Suprapubic skin (tissue), 4 donors: ENCODE measurements at regions not wholly inside any gene's neighbourhood (a gene's known extent, or its start where the extent isn't known, plus 50 kb on each side); places are given as distances from the start of the nearest gene placed in this dataset.

Experiments
- DNase-seq, 2 donors: peaks; one replicate each; pipeline ENCODE4 v3.0.0-alpha.2; 2019; ENCODE audit warnings: low spot score in 2 of 2
- H3K27ac ChIP-seq: fragments of 200-600 bp; sonication (generic); one replicate; pipeline ENCODE4 v1.5.1; 2019
- H3K27me3 ChIP-seq: fragments of 200-600 bp; sonication (generic); one replicate; pipeline ENCODE4 v1.5.1; 2019
- H3K36me3 ChIP-seq: fragments of 200-600 bp; sonication (generic); one replicate; pipeline ENCODE4 v1.5.1; 2019
- H3K4me1 ChIP-seq: fragments of 200-600 bp; sonication (generic); one replicate; pipeline ENCODE4 v1.5.1; 2019
- H3K4me3 ChIP-seq: fragments of 200-600 bp; sonication (generic); one replicate; pipeline ENCODE4 v1.5.1; 2019; ENCODE audit warnings: mild to moderate bottlenecking
- H3K9me3 ChIP-seq: fragments of 200-600 bp; sonication (generic); one replicate; pipeline ENCODE4 v1.5.1; 2019
- CTCF ChIP-seq, 2 donors: fragments of 200-600 bp in 1 of 2; fragments of 450-650 bp in 1 of 2; sonication (generic) in 1 of 2; IDR thresholded peaks; one replicate each; pipeline ENCODE4 v1.5.1; 2016 to 2019; ENCODE audit warnings: antibody characterized with exemption in 2 of 2, mild to moderate bottlenecking in 1 of 2, moderate library complexity in 1 of 2
- EP300 ChIP-seq: sonication (generic); formaldehyde crosslinking; IDR thresholded peaks from one replicate; pipeline ENCODE4 v1.6.1; 2017; ENCODE audit warnings: antibody characterized with exemption
- POLR2A ChIP-seq, 2 donors: fragments of 450-650 bp; IDR thresholded peaks; one replicate each; pipeline ENCODE4 v1.6.1; 2017; ENCODE audit warnings: antibody characterized with exemption in 2 of 2, mild to moderate bottlenecking in 2 of 2, moderate library complexity in 2 of 2
- POLR2AphosphoS5 ChIP-seq, 3 donors: sonication (generic); formaldehyde crosslinking; IDR thresholded peaks; one replicate each; pipeline ENCODE4 v1.6.1; 2017; ENCODE audit warnings: antibody characterized with exemption in 3 of 3
- WGBS: methylation state at CpG from one replicate; pipeline ENCODE4 v1.1.5; 2018; 5-methylcytosine and 5-hydroxymethylcytosine counted together

- no peak overlapping the region for H3K4me3 ChIP-seq
- TF ChIP-seq CTCF (IDR thresholded peaks at IDR 0.05) (no peak), POLR2AphosphoS5 (IDR thresholded peaks at IDR 0.05) (no peak), EP300 (no peak), POLR2A (IDR thresholded peaks at IDR 0.05) (no peak)
- H3K9me3 ChIP-seq, result no peaks in the 10 kb centered on the region
- no peaks in the 10 kb centered on the region for H3K36me3 ChIP-seq
- no peaks in the 10 kb centered on the region for H3K4me1 ChIP-seq
- no peak overlapping the region for H3K27ac ChIP-seq
- 100% methylated on average over 1 of the region's 1 CpG for WGBS
- no peak for DNase-seq
- H3K27me3 ChIP-seq, result no peaks in the 10 kb centered on the region
These were observed 141.4 kb downstream of the BUB3 start for GRCh38 chr10:123295644-123296043.

- DNase-seq, result no peak
- H3K4me1 ChIP-seq, result no peaks in the 10 kb centered on the region
- H3K9me3 ChIP-seq, result no peaks in the 10 kb centered on the region
- TF ChIP-seq EP300, result no peak
- TF ChIP-seq POLR2A (IDR thresholded peaks at IDR 0.05), result no peak
- TF ChIP-seq CTCF (IDR thresholded peaks at IDR 0.05), result no peak
- no peak for TF ChIP-seq POLR2AphosphoS5 (IDR thresholded peaks at IDR 0.05)
- 63% methylated on average over 3 of the region's 3 CpGs for WGBS
- H3K27ac ChIP-seq, result no peak overlapping the region
- no peaks in the 10 kb centered on the region for H3K36me3 ChIP-seq
- no peaks in the 10 kb centered on the region for H3K27me3 ChIP-seq
- no peak overlapping the region for H3K4me3 ChIP-seq
These were observed 143.0 kb downstream of the BUB3 start for GRCh38 chr10:123297175-123297574.

- H3K4me3 ChIP-seq, result no peak overlapping the region
- no peaks in the 10 kb centered on the region for H3K9me3 ChIP-seq
- no peak for DNase-seq
- no peaks in the 10 kb centered on the region for H3K4me1 ChIP-seq
- 80% methylated on average over 5 of the region's 5 CpGs for WGBS
- H3K27me3 ChIP-seq, result no peaks in the 10 kb centered on the region
- no peak overlapping the region for H3K27ac ChIP-seq
- no peak for TF ChIP-seq CTCF (IDR thresholded peaks at IDR 0.05)
- TF ChIP-seq POLR2A (IDR thresholded peaks at IDR 0.05), result no peak
- no peak for TF ChIP-seq POLR2AphosphoS5 (IDR thresholded peaks at IDR 0.05)
- H3K36me3 ChIP-seq, result no peaks in the 10 kb centered on the region
These were observed 144.4 kb downstream of the BUB3 start for GRCh38 chr10:123298583-123298982.

GRCh38 chr10:123299598-123299997 lies 145.4 kb downstream of the BUB3 start:
- Histone ChIP-seq H3K4me1 (no peaks in the 10 kb centered on the region), H3K27me3 (no peaks in the 10 kb centered on the region), H3K4me3 (no peak overlapping the region), H3K36me3 (no peaks in the 10 kb centered on the region), H3K27ac (no peak overlapping the region), H3K9me3 (no peaks in the 10 kb centered on the region)
- WGBS, result 87% methylated on average over 6 of the region's 6 CpGs
- no peak for TF ChIP-seq POLR2AphosphoS5 (IDR thresholded peaks at IDR 0.05)
- no peak for TF ChIP-seq EP300
- no peak for TF ChIP-seq POLR2A (IDR thresholded peaks at IDR 0.05)
- TF ChIP-seq CTCF (IDR thresholded peaks at IDR 0.05), result no peak
- no peak for DNase-seq

- Histone ChIP-seq H3K36me3 (no peaks in the 10 kb centered on the region), H3K4me3 (no peak overlapping the region), H3K27me3 (no peaks in the 10 kb centered on the region), H3K27ac (no peak overlapping the region), H3K4me1 (no peaks in the 10 kb centered on the region), H3K9me3 (no peaks in the 10 kb centered on the region)
- WGBS, result 54% methylated on average over 10 of the region's 10 CpGs
- TF ChIP-seq POLR2A (IDR thresholded peaks at IDR 0.05) (no peak), CTCF (IDR thresholded peaks at IDR 0.05) (no peak), EP300 (no peak), POLR2AphosphoS5 (IDR thresholded peaks at IDR 0.05) (no peak)
- no peak for DNase-seq
These were observed 147.1 kb downstream of the BUB3 start for GRCh38 chr10:123301077-123301857.
